HepG2 (cell line): ENCODE measurements at regions not wholly inside any gene's neighbourhood (a gene's known extent, or its start where the extent isn't known, plus 50 kb on each side); places are given as distances from the start of the nearest gene placed in this dataset.

ENCODE experiments used
- ARID2 ChIP-seq: sonication (generic); formaldehyde crosslinking; IDR thresholded peaks from 2 replicates; pipeline ENCODE4 v1.8.1; 2022; ENCODE audit warnings: mild to moderate bottlenecking, missing genetic modification reagents, borderline replicate concordance
- KIAA2018 ChIP-seq: sonication (generic); formaldehyde crosslinking; IDR thresholded peaks from 2 replicates; pipeline ENCODE4 v1.5.0; 2020; ENCODE audit warnings: mild to moderate bottlenecking, missing genetic modification reagents, borderline replicate concordance
- ZNF10 ChIP-seq: sonication (generic); formaldehyde crosslinking; IDR thresholded peaks from 2 replicates; pipeline ENCODE4 v1.4.0; 2020; ENCODE audit warnings: mild to moderate bottlenecking, low read depth, missing genetic modification reagents, borderline replicate concordance

GRCh38 chr17:81345228-81346089, 49.8 kb upstream of the BAHCC1 start (continued):
- no peak for TF ChIP-seq ARID2 (CRISPR knock-in tag)
- no peak for TF ChIP-seq KIAA2018 (CRISPR knock-in tag)
- TF ChIP-seq ZNF10 (CRISPR knock-in tag) = no peak
- TF ChIP-seq, all 625 proteins: peak for 181
